HFF-Myc (cell line): ENCODE measurements at regions not wholly inside any gene's neighbourhood (a gene's known extent, or its start where the extent isn't known, plus 50 kb on each side); places are given as distances from the start of the nearest gene placed in this dataset.

ENCODE experiments used
- DNase-seq: peaks from one replicate; pipeline ENCODE4 v3.0.0-alpha.2; 2011; ENCODE audit warnings: low read depth; ENCODE audit errors: extremely low read depth
- H3K4me3 ChIP-seq: replicated peaks from 2 replicates; pipeline ENCODE4 v1.5.1; 2011; ENCODE audit warnings: low read depth, mild to moderate bottlenecking, control low read depth, low read length
- CTCF ChIP-seq: IDR thresholded peaks from 2 replicates; pipeline ENCODE4 v1.5.1; 2012; ENCODE audit warnings: mild to moderate bottlenecking, low read depth, low read length, control low read depth; ENCODE audit errors: missing control alignments

- no peak for DNase-seq
- no peak for TF ChIP-seq CTCF
- no peak overlapping the region for H3K4me3 ChIP-seq
These were observed 454.5 kb downstream of the RASEF start for GRCh38 chr9:82608487-82608886.

- TF ChIP-seq CTCF = no peak
- no peak for DNase-seq
- no peak overlapping the region for H3K4me3 ChIP-seq
These were observed 450.0 kb downstream of the RASEF start for GRCh38 chr9:82612942-82613341.

GRCh38 chr9:82613498-82613897 lies 449.4 kb downstream of the RASEF start:
- no peak for DNase-seq
- TF ChIP-seq CTCF = no peak
- no peak overlapping the region for H3K4me3 ChIP-seq

- TF ChIP-seq CTCF = no peak
- no peak for DNase-seq
- no peak overlapping the region for H3K4me3 ChIP-seq
These were observed 446.4 kb downstream of the RASEF start for GRCh38 chr9:82616545-82616944.

- TF ChIP-seq CTCF = no peak
- H3K4me3 ChIP-seq = no peak overlapping the region
- DNase-seq = no peak
These were observed 441.5 kb downstream of the RASEF start for GRCh38 chr9:82621447-82621846.

GRCh38 chr9:82637368-82637767 lies 425.6 kb downstream of the RASEF start:
- no peak for DNase-seq
- TF ChIP-seq CTCF = no peak
- H3K4me3 ChIP-seq = no peak overlapping the region

GRCh38 chr9:82645600-82645999 lies 417.3 kb downstream of the RASEF start:
- H3K4me3 ChIP-seq = no peak overlapping the region
- no peak for TF ChIP-seq CTCF
- DNase-seq = no peak
